HepG2 (cell line): ENCODE measurements at regions not wholly inside any gene's neighbourhood (a gene's known extent, or its start where the extent isn't known, plus 50 kb on each side); places are given as distances from the start of the nearest gene placed in this dataset.

Experiments used
- ATAC-seq: fragments of 200-7000 bp; cut with Tn5 transposase; 3 replicates; pipeline ENCODE4 v1.9.1; 2020; ENCODE audit warnings: mild to moderate bottlenecking, moderate library complexity
- BruUV-seq: library from RNA; stranded (reverse); fragments of 400-500 nt; replicated peaks from 2 replicates; lab custom pipeline; 2021; lab: Mats Ljungman, UMichigan
- CTCF ChIA-PET: fragments of 300-600 bp; formaldehyde crosslinking; extraction: SDS; loops from one replicate; lab custom pipeline; 2021; ENCODE audit warnings: low total read pairs, inconsistent platforms, low intra/inter-chr PET ratio; lab: Yijun Ruan, JAX
- POLR2A ChIA-PET: fragments of 350-600 bp; sonication (Branson Sonifier 250); formaldehyde crosslinking; loops from one replicate; lab custom pipeline; 2020; ENCODE audit warnings: antibody characterized with exemption, inconsistent platforms; lab: Yijun Ruan, JAX
- DNase-seq: peaks from one replicate; pipeline ENCODE4 v3.0.0-alpha.2; 2015; ENCODE audit warnings: low spot score
- FAIRE-seq: peaks from 3 replicates; lab custom pipeline; 2011; peaks lifted over from hg19 to GRCh38; lab: Jason Lieb, UNC
- H2AFZ ChIP-seq: one replicate; pipeline ENCODE4 v1.6.1; 2011; ENCODE audit warnings: low read length, inconsistent platforms
- H3K27ac ChIP-seq: fragments of 300-600 bp; 3 replicates; pipeline ENCODE4 v1.8.0; 2011; ENCODE audit warnings: mixed run types, mild to moderate bottlenecking, mixed read lengths, low read length, inconsistent platforms; ENCODE audit not compliant: insufficient read depth; ENCODE audit errors: extremely low read length
- H3K27me3 ChIP-seq, 2 experiments: fragments of 200-600 bp in 1 of 2; 2 replicates in 1 of 2; 3 replicates in 1 of 2; pipeline versions ENCODE4 v1.6.0 to v1.8.0; 2011; ENCODE audit warnings: low read length in 2 of 2, mild to moderate bottlenecking in 2 of 2, moderate library complexity in 2 of 2, inconsistent platforms in 1 of 2; ENCODE audit not compliant: insufficient read depth in 2 of 2, control insufficient read depth in 1 of 2
- H3K36me3 ChIP-seq, 2 experiments: fragments of 200-600 bp in 1 of 2; replicated peaks in 1 of 2; 2 replicates in 1 of 2; 3 replicates in 1 of 2; pipeline versions ENCODE4 v1.5.1 to v1.8.0; 2011; ENCODE audit warnings: low read length in 2 of 2, inconsistent platforms in 1 of 2; ENCODE audit not compliant: insufficient read depth in 2 of 2, control insufficient read depth in 1 of 2
- H3K4me1 ChIP-seq: 2 replicates; pipeline ENCODE4 v1.5.1; 2012; ENCODE audit warnings: low read length, inconsistent platforms; ENCODE audit not compliant: insufficient read depth
- H3K4me2 ChIP-seq: 2 replicates; pipeline ENCODE4 v1.6.0; 2011; ENCODE audit warnings: low read depth, low read length, inconsistent platforms
- H3K4me3 ChIP-seq, 3 experiments: fragments of 200-600 bp in 1 of 3; sonication (generic), shearing (Covaris generic) in 1 of 3; replicated peaks in 1 of 3; 2 replicates each; pipeline ENCODE4 v1.5.1; 2011 to 2016; ENCODE audit warnings: low read length in 3 of 3, inconsistent platforms in 2 of 3, low read depth in 2 of 3, mild to moderate bottlenecking in 2 of 3, control low read depth in 1 of 3, mixed read lengths in 1 of 3; ENCODE audit not compliant: insufficient read depth in 1 of 3
- H3K79me2 ChIP-seq: one replicate; pipeline ENCODE4 v1.6.1; 2011; ENCODE audit warnings: low read length, inconsistent platforms; ENCODE audit not compliant: insufficient read depth
- H3K9ac ChIP-seq: 2 replicates; pipeline ENCODE4 v1.6.0; 2011; ENCODE audit warnings: mild to moderate bottlenecking, low read depth, low read length, inconsistent platforms; ENCODE audit not compliant: insufficient read depth
- H3K9me3 ChIP-seq: 2 replicates; pipeline ENCODE4 v1.5.1; 2012; ENCODE audit warnings: mild to moderate bottlenecking, low read length
- H4K20me1 ChIP-seq: 2 replicates; pipeline ENCODE4 v1.6.0; 2011; ENCODE audit warnings: inconsistent platforms, mild to moderate bottlenecking, low read length, moderate library complexity; ENCODE audit not compliant: insufficient read depth
- BCL6 ChIP-seq: IDR thresholded peaks from 2 replicates; pipeline ENCODE4 v1.6.1; 2016; ENCODE audit warnings: missing genetic modification reagents, missing compliant biosample characterization
- FIP1L1 ChIP-seq: fragments of 200-400 bp; formaldehyde crosslinking; IDR thresholded peaks from 2 replicates; pipeline ENCODE4 v1.6.1; 2018; ENCODE audit warnings: low read depth, mild to moderate bottlenecking, low read length, moderate library complexity, borderline replicate concordance; ENCODE audit not compliant: insufficient read depth
- FOSL1 ChIP-seq: sonication (generic); formaldehyde crosslinking; IDR thresholded peaks from 2 replicates; pipeline ENCODE4 v1.9.0; 2021; ENCODE audit warnings: missing genetic modification reagents, borderline replicate concordance
- JUND ChIP-seq: sonication (generic); formaldehyde crosslinking; IDR thresholded peaks from 2 replicates; pipeline ENCODE4 v1.8.0; 2022; ENCODE audit warnings: mild to moderate bottlenecking, missing genetic modification reagents
- KDM4B ChIP-seq: sonication (generic); formaldehyde crosslinking; IDR thresholded peaks from 2 replicates; pipeline ENCODE4 v1.4.0; 2020; ENCODE audit warnings: missing genetic modification reagents
- MEF2D ChIP-seq: sonication (generic); formaldehyde crosslinking; IDR thresholded peaks from 2 replicates; pipeline ENCODE4 v1.5.1; 2020; ENCODE audit warnings: mild to moderate bottlenecking, missing genetic modification reagents
- MLLT10 ChIP-seq: sonication (generic); formaldehyde crosslinking; IDR thresholded peaks from 2 replicates; pipeline ENCODE4 v1.4.0; 2020; ENCODE audit warnings: missing genetic modification reagents
- PAX8 ChIP-seq: sonication (generic); formaldehyde crosslinking; IDR thresholded peaks from 2 replicates; pipeline ENCODE4 v1.8.0; 2022; ENCODE audit warnings: mild to moderate bottlenecking, missing genetic modification reagents, borderline replicate concordance
- PHB2 ChIP-seq: fragments of 450-650 bp; IDR thresholded peaks from 2 replicates; pipeline ENCODE4 v1.6.1; 2018; ENCODE audit not compliant: partially characterized antibody
- RBFOX2 ChIP-seq: fragments of 200-400 bp; formaldehyde crosslinking; IDR thresholded peaks from 2 replicates; pipeline ENCODE4 v1.6.1; 2017; ENCODE audit warnings: low read depth, mild to moderate bottlenecking, low read length
- TRIM24 ChIP-seq: sonication (generic); formaldehyde crosslinking; IDR thresholded peaks from 2 replicates; pipeline ENCODE4 v1.8.0; 2022; ENCODE audit warnings: mild to moderate bottlenecking, missing genetic modification reagents
- ZNF136 ChIP-seq: sonication (generic); formaldehyde crosslinking; IDR thresholded peaks from 2 replicates; pipeline ENCODE4 v1.8.1; 2022; ENCODE audit warnings: low read depth, mild to moderate bottlenecking, moderate library complexity, missing genetic modification reagents
- ZNF138 ChIP-seq: sonication (generic); formaldehyde crosslinking; IDR thresholded peaks from 2 replicates; pipeline ENCODE4 v1.5.0; 2020; ENCODE audit warnings: mild to moderate bottlenecking, low read depth, missing genetic modification reagents
- ZNF205 ChIP-seq: IDR thresholded peaks from 2 replicates; pipeline ENCODE4 v1.6.1; 2018; ENCODE audit warnings: missing biosample characterization, missing genetic modification reagents
- ZNF563 ChIP-seq: sonication (generic); formaldehyde crosslinking; IDR thresholded peaks from 2 replicates; pipeline ENCODE4 v1.8.0; 2022; ENCODE audit warnings: mild to moderate bottlenecking, moderate library complexity, missing genetic modification reagents
- ZSCAN22 ChIP-seq: sonication (generic); formaldehyde crosslinking; IDR thresholded peaks from 2 replicates; pipeline ENCODE4 v1.4.0; 2020; ENCODE audit warnings: mild to moderate bottlenecking, missing genetic modification reagents
- ZSCAN25 ChIP-seq: sonication (generic); formaldehyde crosslinking; IDR thresholded peaks from 2 replicates; pipeline ENCODE4 v1.8.0; 2022; ENCODE audit warnings: mild to moderate bottlenecking, missing genetic modification reagents
- WGBS: methylation state at CpG from one replicate; pipeline ENCODE4 v1.1.6; 2017; ENCODE audit warnings: low lambda C conversion rate; 5-methylcytosine and 5-hydroxymethylcytosine counted together
- in situ Hi-C: cut with HindIII; loops from 2 replicates; pipeline ENCODE4 v1.10.0; 2017; ENCODE audit warnings: low pct_unique_long_range_greater_than_20kb; ENCODE audit not compliant: extremely low pct_ligation_motif_present
- intact Hi-C: fragments of 100-400 bp; cut with micrococcal nuclease; formaldehyde crosslinking; loops from one replicate; pipeline ENCODE4 v1.10.0; 2022; ENCODE audit not compliant: unreplicated experiment
- TF ChIP-seq, protein P1 (sequence below): IDR thresholded peaks from 2 replicates; pipeline ENCODE4 v1.6.1; 2016; ENCODE audit warnings: missing compliant biosample characterization, missing genetic modification reagents, borderline replicate concordance

DNA sequence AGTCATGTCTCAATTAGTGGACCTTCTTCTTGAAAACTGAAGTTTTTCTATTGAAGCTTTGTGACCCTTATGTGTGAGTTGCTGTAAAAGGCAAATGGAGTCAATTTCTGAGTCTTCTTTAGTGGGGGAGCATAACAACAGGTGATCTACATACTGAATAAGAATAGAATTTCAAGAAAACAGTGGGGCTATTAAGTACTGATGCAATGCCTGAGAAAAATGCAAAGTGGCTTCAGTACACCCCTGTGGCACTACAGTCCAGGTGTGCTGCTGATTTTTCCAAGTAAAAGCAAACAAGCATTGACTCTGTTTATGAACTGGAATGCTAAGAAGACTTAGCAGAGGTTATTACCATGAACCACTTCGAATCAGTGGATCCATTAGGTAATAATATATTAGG is 328.0 kb upstream of the PABPC4L start:
- ATAC-seq: no peak
- BruUV-seq: no TSS peak

GRCh38 chr4:134518574-134519217 is 317.1 kb upstream of the PABPC4L start:
- intact Hi-C loops: no loop called here
- Histone ChIP-seq H3K4me2 (no peak overlapping the region), H3K4me1 (no peaks in the 10 kb centered on the region), H2AFZ (no peak overlapping the region), H4K20me1 (no peaks in the 10 kb centered on the region), H3K27me3 (no peaks in the 10 kb centered on the region), H3K4me3 (no peak overlapping the region), H3K79me2 (no peaks in the 10 kb centered on the region), H3K27ac (no peak overlapping the region), H3K9me3 (no peaks in the 10 kb centered on the region), H3K36me3 (no peaks in the 10 kb centered on the region), H3K9ac (no peak overlapping the region)
- 5% methylated on average over 3 of the region's 3 CpGs for WGBS
- DNase-seq (no peak), ATAC-seq (no peak), FAIRE-seq (no peak)
- POLR2A ChIA-PET: no interaction called here
- TF ChIP-seq ZNF205 (CRISPR knock-in tag) (no peak), ZSCAN25 (CRISPR knock-in tag) (no peak), PAX8 (CRISPR knock-in tag) (no peak), PHB2 (no peak), ZNF138 (CRISPR knock-in tag) (no peak), TRIM24 (CRISPR knock-in tag) (no peak), MLLT10 (CRISPR knock-in tag) (no peak), FIP1L1 (no peak), ZNF563 (CRISPR knock-in tag) (no peak)
- TF ChIP-seq, protein P1, sequence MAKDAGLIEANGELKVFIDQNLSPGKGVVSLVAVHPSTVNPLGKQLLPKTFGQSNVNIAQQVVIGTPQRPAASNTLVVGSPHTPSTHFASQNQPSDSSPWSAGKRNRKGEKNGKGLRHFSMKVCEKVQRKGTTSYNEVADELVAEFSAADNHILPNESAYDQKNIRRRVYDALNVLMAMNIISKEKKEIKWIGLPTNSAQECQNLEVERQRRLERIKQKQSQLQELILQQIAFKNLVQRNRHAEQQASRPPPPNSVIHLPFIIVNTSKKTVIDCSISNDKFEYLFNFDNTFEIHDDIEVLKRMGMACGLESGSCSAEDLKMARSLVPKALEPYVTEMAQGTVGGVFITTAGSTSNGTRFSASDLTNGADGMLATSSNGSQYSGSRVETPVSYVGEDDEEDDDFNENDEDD (CRISPR knock-in tag): no peak
- in situ Hi-C loops: no loop called here
- BruUV-seq: no TSS peak
- CTCF ChIA-PET: no interaction called here

More for the DNA sequence above, 328.0 kb upstream of the PABPC4L start:
- Histone ChIP-seq H3K9ac (no peak overlapping the region), H3K27ac (no peak overlapping the region), H4K20me1 (no peaks in the 10 kb centered on the region), H3K4me2 (no peak overlapping the region), H3K9me3 (no peaks in the 10 kb centered on the region), H3K36me3 (no peaks in the 10 kb centered on the region), H3K27me3 (no peaks in the 10 kb centered on the region), H3K4me3 (no peak overlapping the region), H3K4me1 (no peaks in the 10 kb centered on the region), H2AFZ (no peak overlapping the region), H3K79me2 (no peaks in the 10 kb centered on the region)
- no peak for FAIRE-seq
- intact Hi-C loops: no loop called here
- TF ChIP-seq JUND (CRISPR knock-in tag): no peak
- no peak for TF ChIP-seq RBFOX2
- TF ChIP-seq FOSL1: no peak
- TF ChIP-seq MEF2D (CRISPR knock-in tag): no peak
- no peak for TF ChIP-seq ZSCAN22
- TF ChIP-seq KDM4B (CRISPR knock-in tag): no peak
- TF ChIP-seq BCL6 (CRISPR knock-in tag): no peak
- TF ChIP-seq ZNF136: no peak
- ChIA-PET CTCF (no interaction called here), POLR2A (no interaction called here)
- in situ Hi-C loops: no loop called here
- WGBS: 0% methylated on average over 1 of the region's 1 CpG
- no peak for DNase-seq
